HUES64 (cell line): ENCODE measurements at regions not wholly inside any gene's neighbourhood (a gene's known extent, or its start where the extent isn't known, plus 50 kb on each side); places are given as distances from the start of the nearest gene placed in this dataset.

Source experiments
- H3K27ac ChIP-seq: 2 replicates; pipeline ENCODE4 v1.7.0; 2013; ENCODE audit warnings: low read depth, low read length, inconsistent platforms
- H3K27me3 ChIP-seq: 2 replicates; pipeline ENCODE4 v1.6.1; 2013; ENCODE audit warnings: mild to moderate bottlenecking, low read length; ENCODE audit not compliant: insufficient read depth
- H3K36me3 ChIP-seq: 2 replicates; pipeline ENCODE4 v1.6.1; 2013; ENCODE audit warnings: mild to moderate bottlenecking, low read length; ENCODE audit not compliant: insufficient read depth
- H3K4me1 ChIP-seq: 2 replicates; pipeline ENCODE4 v1.6.1; 2013; ENCODE audit warnings: mild to moderate bottlenecking, low read length, moderate library complexity; ENCODE audit not compliant: insufficient read depth
- H3K4me3 ChIP-seq: 2 replicates; pipeline ENCODE4 v1.5.1; 2013; ENCODE audit warnings: mild to moderate bottlenecking, low read length, moderate library complexity
- H3K9ac ChIP-seq: 2 replicates; pipeline ENCODE4 v1.6.1; 2013; ENCODE audit warnings: mild to moderate bottlenecking, low read depth, low read length
- H3K9me3 ChIP-seq: 2 replicates; pipeline ENCODE4 v1.6.1; 2013; ENCODE audit warnings: low read depth, low read length; ENCODE audit not compliant: insufficient read depth
- WGBS: fragments of 150-250, 120-280 bp; methylation state at CpG from one replicate; pipeline ENCODE4 v1.1.7; 2013; ENCODE audit warnings: missing lambda C conversion rate; 5-methylcytosine and 5-hydroxymethylcytosine counted together

DNA sequence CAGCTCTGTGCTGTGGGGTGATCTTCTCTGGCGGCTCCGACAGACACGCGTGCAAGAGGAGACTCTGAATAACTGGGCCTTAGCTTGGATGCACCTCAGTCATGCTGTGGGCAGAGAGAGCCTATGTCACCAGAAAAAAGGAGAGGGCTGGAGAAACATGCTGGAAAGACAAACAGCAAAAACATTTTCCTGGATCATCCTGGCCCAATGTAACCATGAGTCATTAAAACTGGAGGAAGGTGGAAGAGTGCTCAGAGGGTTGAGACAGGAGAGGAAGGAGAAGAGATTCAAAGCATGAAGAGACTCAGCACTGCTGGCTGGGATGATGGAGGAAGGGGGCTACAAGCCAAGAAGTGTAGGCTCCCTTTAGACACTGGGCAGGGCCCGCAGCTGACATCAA lies 292.0 kb downstream of the CDH26 start:
- peaks cover 4% of the 10 kb centered on the region; the same call in 1 of the 2 replicates for H3K27me3 ChIP-seq
- H3K27ac ChIP-seq: no peak overlapping the region
- peaks cover 4% of the 10 kb centered on the region for H3K4me1 ChIP-seq
- H3K9ac ChIP-seq: no peak overlapping the region
- H3K4me3 ChIP-seq: no peak overlapping the region
- no peaks in the 10 kb centered on the region for H3K9me3 ChIP-seq
- no peaks in the 10 kb centered on the region for H3K36me3 ChIP-seq
- 95% methylated on average over 5 of the region's 5 CpGs for WGBS

DNA sequence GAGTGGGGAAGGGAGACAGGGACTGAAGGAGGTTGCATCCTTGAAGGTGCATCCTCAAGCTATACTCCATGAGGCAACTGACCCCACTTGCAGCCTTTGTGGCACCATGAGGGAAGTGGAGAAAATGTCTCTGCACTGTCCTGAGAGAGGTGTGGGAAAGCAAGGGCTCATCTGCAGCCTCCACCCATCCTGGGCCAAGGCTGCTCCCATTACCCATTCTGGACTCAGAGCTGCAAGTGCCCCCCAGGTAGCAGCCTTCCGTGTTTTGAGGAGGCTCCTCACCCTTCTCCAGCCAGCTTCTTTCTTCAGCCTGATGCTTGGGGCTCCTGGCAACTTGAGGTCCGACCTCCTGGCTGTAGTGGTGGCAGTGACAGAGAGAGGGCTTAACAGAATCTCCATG lies 294.6 kb downstream of the CDH26 start:
- Histone ChIP-seq H3K27ac (no peak overlapping the region), H3K4me3 (no peak overlapping the region), H3K9ac (no peak overlapping the region), H3K27me3 (peaks cover 4% of the 10 kb centered on the region), H3K4me1 (peaks cover 8% of the 10 kb centered on the region), H3K9me3 (no peaks in the 10 kb centered on the region), H3K36me3 (no peaks in the 10 kb centered on the region)
- 93% methylated on average over 2 of the region's 2 CpGs for WGBS

DNA sequence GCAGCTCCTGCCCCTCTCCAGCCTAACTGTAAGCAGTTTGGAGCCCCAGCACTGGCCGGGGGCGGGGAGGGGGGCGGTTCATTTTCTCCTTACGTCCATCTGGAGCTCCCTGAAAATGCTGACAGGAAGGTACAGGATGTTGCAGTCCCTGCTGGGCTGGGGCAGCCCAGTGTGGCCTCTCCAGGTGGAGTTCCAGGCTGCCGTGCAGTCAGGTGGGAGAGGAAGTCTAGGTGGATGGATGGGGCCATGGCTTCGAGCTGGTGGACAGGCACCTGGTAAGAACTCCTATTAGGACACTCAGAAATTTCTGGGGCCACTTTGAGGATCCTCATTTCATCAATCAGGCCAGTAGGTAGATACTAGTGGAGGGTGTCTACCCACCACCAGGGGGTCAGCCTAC lies 295.2 kb downstream of the CDH26 start:
- H3K36me3 ChIP-seq: no peaks in the 10 kb centered on the region
- H3K9me3 ChIP-seq: no peaks in the 10 kb centered on the region
- H3K4me1 ChIP-seq: peaks cover 8% of the 10 kb centered on the region
- no peak overlapping the region for H3K9ac ChIP-seq
- H3K27ac ChIP-seq: no peak overlapping the region
- no peak overlapping the region for H3K4me3 ChIP-seq
- WGBS: 92% methylated on average over 6 of the region's 6 CpGs
- peaks cover 4% of the 10 kb centered on the region for H3K27me3 ChIP-seq

DNA sequence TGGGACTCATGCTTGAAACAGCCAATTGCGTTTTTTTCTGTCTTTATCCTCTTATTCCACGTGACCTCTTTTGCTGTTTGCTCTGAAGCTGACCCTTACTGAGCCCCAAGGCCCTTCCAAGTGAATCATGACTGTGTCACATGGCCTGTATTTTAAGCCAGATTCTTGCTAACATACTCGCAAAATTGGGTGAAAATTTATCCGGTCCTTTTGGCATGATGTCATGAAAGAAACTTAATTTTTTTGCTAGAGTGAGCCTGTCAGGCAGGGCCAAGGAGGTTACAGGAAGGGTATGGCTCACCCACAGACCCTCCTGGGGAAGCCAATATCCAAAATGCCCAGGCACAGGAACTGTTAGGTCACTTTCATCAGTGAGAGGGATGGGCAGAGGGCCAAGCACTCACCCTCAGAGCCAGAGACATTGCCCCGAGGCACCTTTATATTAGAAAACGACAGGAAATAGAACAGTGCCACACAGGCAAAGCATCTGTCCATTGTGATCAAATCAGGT lies 296.7 kb downstream of the CDH26 start:
- no peak overlapping the region for H3K27ac ChIP-seq
- peaks cover 8% of the 10 kb centered on the region for H3K4me1 ChIP-seq
- no peaks in the 10 kb centered on the region for H3K36me3 ChIP-seq
- H3K27me3 ChIP-seq: peaks cover 4% of the 10 kb centered on the region
- H3K4me3 ChIP-seq: no peak overlapping the region
- H3K9ac ChIP-seq: no peak overlapping the region
- H3K9me3 ChIP-seq: no peaks in the 10 kb centered on the region
- WGBS: 86% methylated on average over 6 of the region's 6 CpGs

DNA sequence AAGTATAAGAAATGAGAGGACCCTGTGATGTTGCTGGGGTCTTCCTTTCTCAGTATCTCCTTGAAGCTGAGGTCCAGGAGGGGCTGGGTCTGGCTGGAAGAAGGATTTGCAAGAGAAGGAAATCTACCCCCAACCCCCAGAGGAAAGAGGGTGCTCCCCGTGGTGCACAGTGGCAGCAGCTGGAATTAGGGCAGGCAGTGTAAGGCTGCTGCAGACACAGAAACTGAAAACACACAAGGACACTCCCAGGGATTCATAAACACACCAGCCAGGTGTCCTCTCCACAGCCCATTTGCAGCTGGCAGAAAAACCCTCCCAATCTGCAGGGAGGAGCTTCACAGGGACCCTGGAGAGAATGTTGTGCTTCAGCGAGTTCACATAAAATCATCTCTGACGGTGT lies 297.2 kb downstream of the CDH26 start:
- H3K9ac ChIP-seq: no peak overlapping the region
- peaks cover 8% of the 10 kb centered on the region for H3K4me1 ChIP-seq
- H3K27ac ChIP-seq: no peak overlapping the region
- 50% methylated on average over 1 of the region's 3 CpGs for WGBS
- H3K9me3 ChIP-seq: no peaks in the 10 kb centered on the region
- H3K36me3 ChIP-seq: no peaks in the 10 kb centered on the region
- peaks cover 4% of the 10 kb centered on the region for H3K27me3 ChIP-seq
- H3K4me3 ChIP-seq: no peak overlapping the region

DNA sequence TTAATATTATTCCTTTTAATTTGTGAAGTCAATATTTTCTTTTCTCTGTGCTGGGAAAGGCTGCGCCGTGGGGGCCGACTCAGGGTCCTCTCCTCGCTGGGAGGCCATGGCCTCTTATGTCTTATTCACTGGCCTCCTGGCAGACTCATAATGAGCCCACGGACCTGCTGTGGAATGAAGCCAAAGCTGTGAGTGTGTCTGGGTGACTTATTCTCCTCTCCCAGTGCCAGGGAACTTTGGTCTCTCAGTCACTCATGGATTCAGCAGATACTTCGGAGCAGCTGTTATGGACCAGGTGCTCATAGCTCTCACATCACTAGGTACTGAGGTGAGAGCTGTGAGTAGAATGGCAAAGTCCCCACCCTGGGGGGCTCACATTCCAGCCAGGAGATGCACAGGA lies 297.6 kb downstream of the CDH26 start:
- Histone ChIP-seq H3K9me3 (no peaks in the 10 kb centered on the region), H3K9ac (no peak overlapping the region), H3K27me3 (peaks cover 4% of the 10 kb centered on the region), H3K4me1 (peaks cover 8% of the 10 kb centered on the region), H3K36me3 (no peaks in the 10 kb centered on the region), H3K27ac (no peak overlapping the region), H3K4me3 (no peak overlapping the region)
- WGBS: 96% methylated on average over 6 of the region's 6 CpGs

DNA sequence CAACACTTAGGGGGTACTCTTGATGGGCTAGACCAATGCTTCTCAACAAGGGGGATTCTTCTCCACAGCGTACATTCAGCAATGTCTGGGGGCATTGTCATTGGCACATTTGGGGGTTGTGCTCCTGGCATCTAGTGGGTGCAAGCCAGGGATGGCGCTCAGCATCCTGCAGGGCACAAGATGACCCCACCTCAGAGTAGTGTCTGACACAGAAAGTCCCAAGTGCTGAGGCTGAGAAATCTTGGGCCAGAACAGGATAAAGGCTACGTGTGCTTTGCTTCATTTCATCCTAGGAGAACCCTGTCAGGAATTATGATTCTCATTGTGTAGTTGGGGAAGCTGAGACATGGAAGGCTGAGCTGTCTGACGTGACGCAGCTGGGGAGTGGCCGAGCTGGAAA lies 298.6 kb downstream of the CDH26 start:
- no peak overlapping the region for H3K27ac ChIP-seq
- no peaks in the 10 kb centered on the region for H3K9me3 ChIP-seq
- peaks cover 4% of the 10 kb centered on the region for H3K27me3 ChIP-seq
- H3K4me1 ChIP-seq: peaks cover 8% of the 10 kb centered on the region
- H3K9ac ChIP-seq: no peak overlapping the region
- no peak overlapping the region for H3K4me3 ChIP-seq
- 93% methylated on average over 6 of the region's 6 CpGs for whole genome bisulfite sequencing
- H3K36me3 ChIP-seq: no peaks in the 10 kb centered on the region

DNA sequence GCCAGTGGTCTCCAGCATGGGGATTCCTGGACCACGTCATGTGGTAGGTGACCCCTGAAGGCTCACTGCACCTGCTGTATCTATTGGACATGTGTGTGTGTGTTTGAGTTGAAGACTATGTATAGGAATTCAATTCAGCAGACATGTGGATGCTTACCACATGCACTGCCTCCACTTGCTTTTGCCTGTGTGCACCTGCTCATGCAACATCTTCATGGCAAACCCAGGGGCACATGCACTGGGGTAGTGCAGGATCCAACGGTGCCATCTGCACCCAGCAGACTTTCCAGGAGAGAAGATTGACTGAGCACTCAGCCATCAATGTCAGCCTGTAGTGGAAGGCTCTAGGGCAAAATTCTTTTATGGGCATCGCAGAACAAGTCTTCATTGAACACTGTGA lies 299.4 kb downstream of the CDH26 start:
- H3K4me3 ChIP-seq: no peak overlapping the region
- no peaks in the 10 kb centered on the region for H3K9me3 ChIP-seq
- H3K9ac ChIP-seq: no peak overlapping the region
- WGBS: 94% methylated on average over 3 of the region's 3 CpGs
- H3K4me1 ChIP-seq: peaks cover 8% of the 10 kb centered on the region
- no peaks in the 10 kb centered on the region for H3K36me3 ChIP-seq
- H3K27me3 ChIP-seq: no peaks in the 10 kb centered on the region; the same call in 1 of the 2 replicates
- no peak overlapping the region for H3K27ac ChIP-seq

DNA sequence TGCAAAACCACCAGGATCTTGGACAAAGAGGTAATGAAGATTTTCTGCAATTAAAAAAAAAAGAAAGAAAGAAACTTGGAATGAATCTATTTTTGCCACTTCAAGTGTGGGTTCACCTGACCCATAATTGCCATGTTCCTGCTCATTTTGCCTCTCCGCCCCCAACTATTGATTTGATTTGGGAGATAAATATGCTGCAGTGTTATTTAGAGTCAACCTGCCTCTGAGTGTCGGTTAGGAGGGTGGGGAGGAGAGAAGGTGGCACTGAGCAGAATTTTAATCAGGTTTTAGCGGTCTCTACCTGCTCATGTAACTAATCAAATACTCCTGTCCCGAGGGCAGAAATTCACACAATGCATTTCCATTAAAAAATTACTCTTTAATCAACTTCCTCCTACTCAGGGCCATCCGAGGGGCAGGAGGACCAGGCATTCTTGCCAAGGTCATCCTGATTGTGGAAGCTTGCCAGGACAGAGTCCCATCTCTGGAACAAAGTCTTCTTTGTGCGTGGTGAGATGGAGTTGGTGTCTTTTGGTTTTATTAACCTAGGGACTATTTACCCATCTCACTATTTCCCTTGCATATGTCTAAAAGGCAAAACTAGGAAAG lies 300.1 kb downstream of the CDH26 start:
- Histone ChIP-seq H3K9ac (no peak overlapping the region), H3K4me3 (no peak overlapping the region), H3K27me3 (no peaks in the 10 kb centered on the region; the same call in 1 of the 2 replicates), H3K4me1 (peaks cover 8% of the 10 kb centered on the region), H3K27ac (no peak overlapping the region), H3K9me3 (no peaks in the 10 kb centered on the region), H3K36me3 (no peaks in the 10 kb centered on the region)
- 93% methylated on average over 5 of the region's 6 CpGs for WGBS

DNA sequence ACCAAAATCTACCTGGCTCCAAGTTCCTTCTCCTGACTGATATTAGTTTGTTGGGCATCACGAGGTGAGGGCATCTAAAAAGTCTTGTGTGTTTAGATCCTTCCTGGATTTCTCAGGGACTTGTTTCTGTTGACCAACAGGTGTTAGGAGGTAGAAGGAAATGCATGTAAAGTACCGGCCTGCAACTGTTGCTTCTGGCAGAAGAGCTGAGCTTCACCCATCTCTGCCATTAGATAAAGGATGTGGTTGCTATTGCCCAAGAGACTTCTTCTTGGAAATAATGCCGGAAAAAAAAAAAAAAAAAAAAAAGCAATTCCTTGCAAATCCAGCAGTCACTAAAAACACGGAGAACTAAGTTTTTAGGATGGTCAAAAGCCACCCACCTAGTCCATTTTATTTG lies 303.1 kb downstream of the CDH26 start:
- H3K4me3 ChIP-seq: no peak overlapping the region
- H3K36me3 ChIP-seq: no peaks in the 10 kb centered on the region
- no peak overlapping the region for H3K9ac ChIP-seq
- no peak overlapping the region for H3K27ac ChIP-seq
- H3K4me1 ChIP-seq: no peaks in the 10 kb centered on the region
- WGBS: 88% methylated on average over 4 of the region's 4 CpGs
- no peaks in the 10 kb centered on the region for H3K9me3 ChIP-seq
- no peaks in the 10 kb centered on the region for H3K27me3 ChIP-seq

DNA sequence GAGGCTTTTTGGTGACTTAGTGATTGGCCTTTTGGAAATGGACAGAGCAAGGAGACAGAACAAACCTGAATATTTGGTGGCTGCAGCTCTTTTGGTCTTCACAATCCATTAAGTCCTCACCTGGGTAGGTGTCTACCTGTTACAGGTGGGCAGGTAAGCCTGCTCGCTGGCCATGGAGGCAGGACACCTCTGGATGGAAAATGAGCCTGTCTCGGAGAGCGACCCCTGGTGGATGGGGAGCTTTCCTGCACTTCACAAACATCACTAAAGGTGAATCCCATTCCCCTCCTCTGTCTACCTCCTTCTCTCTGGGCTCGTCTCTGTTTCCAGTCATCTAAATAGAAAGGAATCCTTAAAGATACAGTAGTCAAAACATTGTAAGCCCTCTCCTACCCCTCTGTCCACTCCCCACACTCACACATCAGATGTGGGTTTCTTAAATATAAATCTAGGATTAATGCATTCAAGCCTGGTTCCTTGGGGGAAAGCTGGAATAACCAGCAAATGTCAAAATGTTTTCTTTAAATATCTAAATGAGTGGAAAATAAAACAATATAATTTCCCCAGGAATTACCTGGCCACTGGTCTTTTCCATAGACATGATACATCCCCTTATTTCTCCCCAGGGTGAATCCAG lies 304.9 kb downstream of the CDH26 start:
- Histone ChIP-seq H3K36me3 (no peaks in the 10 kb centered on the region), H3K4me1 (no peaks in the 10 kb centered on the region), H3K4me3 (no peak overlapping the region), H3K9ac (no peak overlapping the region), H3K27me3 (no peaks in the 10 kb centered on the region), H3K9me3 (no peaks in the 10 kb centered on the region), H3K27ac (no peak overlapping the region)
- WGBS: 13% methylated on average over 4 of the region's 4 CpGs
